ENCODE measurements at regions not wholly inside any gene's neighbourhood (a gene's known extent, or its start where the extent isn't known, plus 50 kb on each side); places are given as distances from the start of the nearest gene placed in this dataset.

- TF ChIP-seq CTCF (IDR thresholded peaks at IDR 0.05) = no peak
- no peak for TF ChIP-seq POLR2A (IDR thresholded peaks at IDR 0.05)
- no peak for TF ChIP-seq POLR2AphosphoS5 (IDR thresholded peaks at IDR 0.05; ENCODE audit: insufficient read depth in 1 of 2, low read depth in 1 of 2)
These were observed 597.0 kb upstream of the RGS18 start for GRCh38 chr1:191561276-191561675.

Measured in vagina (tissue), 2 donors.